NCI-H345 (cell line): ENCODE measurements at regions not wholly inside any gene's neighbourhood (a gene's known extent, or its start where the extent isn't known, plus 50 kb on each side); places are given as distances from the start of the nearest gene placed in this dataset.
A peak's percentile ranks its signal among the peaks of the same experiment; 100 is the strongest.

ENCODE experiments used
- DNase-seq: peaks from one replicate; lab custom pipeline; 2025; lab: John Stamatoyannopoulos, UW

DNA sequence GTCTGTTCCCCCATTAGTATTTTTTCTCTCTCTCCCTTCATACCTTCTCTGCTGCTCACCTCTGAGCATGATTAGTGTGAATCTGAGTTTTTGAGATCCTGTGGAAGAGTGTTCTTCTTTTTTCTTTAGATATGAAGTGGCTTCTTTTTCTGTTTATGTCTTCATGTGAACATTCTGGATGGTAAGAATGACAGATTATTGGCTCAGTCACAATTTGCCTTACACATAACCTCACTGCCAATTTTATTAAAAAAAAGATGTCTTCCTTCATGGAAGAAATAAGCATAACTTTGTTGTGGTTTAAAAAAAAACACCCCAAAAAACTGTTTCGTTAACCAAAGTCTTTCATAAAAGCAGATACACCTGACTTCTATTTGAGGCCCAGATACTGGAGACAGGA, 539.1 kb downstream of the PLCL1 start:
- DNase-seq: no peak

DNA sequence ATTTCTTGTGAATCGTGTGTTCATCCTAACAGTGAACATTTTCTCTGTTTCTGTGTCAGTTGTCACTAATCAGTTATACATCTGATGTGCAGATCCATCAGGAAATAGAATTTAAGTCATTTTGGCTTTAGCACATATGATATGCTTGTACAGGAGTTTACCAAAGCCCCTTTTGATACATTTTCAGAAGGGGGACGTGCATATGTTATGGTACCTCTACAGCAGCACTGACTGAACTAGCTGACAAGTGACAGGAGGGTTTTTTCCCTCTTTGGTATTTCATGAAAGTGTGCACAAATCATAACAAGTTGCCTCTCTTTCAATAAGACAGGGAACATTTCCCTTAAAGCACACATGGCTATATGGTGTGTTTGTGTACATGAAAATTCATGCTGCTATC, 536.5 kb downstream of the PLCL1 start:
- DNase-seq: no peak

DNA sequence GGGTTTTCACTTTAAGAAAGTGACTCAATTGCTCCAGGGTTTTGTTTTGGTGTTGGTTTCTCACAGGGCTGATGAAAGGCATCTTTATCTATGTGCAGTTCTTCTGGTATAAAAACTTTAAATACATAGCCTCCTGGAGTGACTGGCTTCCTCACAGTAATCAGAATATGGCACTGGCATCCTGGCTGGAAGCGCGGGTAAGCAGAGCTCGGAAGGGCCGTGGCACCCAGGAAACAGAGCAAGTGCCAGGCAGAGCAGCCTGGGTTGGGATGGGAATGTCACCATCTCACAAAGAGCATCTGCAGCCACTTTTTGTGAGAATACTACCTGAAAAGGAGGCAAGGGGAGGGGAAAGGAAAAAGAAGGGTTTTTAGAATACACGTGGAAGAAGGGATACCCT, 534.7 kb downstream of the PLCL1 start:
- DNase-seq: no peak

DNA sequence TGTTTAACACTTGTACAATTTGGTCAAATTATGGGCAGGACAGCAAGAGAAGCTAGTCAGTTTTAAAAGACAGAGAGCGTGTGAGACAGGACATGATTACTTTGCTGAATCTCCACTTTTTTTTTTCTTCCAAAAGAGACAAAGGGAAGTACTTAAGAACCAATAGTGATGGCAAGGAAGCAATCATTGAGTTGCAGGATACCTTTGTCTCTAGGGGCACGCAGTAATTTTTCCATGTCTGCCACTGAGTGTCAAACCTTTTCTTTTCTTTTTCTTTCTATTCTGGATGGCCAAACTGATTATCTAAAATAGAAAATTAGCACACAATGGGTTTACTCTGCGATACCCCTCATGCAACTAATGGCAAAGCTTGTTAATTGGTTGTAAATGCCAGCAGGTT, 533.0 kb downstream of the PLCL1 start:
- no peak for DNase-seq

- DNase-seq: no peak
Measured at GRCh38 chr2:198328454-198328853, 524.1 kb downstream of the PLCL1 start.

DNA sequence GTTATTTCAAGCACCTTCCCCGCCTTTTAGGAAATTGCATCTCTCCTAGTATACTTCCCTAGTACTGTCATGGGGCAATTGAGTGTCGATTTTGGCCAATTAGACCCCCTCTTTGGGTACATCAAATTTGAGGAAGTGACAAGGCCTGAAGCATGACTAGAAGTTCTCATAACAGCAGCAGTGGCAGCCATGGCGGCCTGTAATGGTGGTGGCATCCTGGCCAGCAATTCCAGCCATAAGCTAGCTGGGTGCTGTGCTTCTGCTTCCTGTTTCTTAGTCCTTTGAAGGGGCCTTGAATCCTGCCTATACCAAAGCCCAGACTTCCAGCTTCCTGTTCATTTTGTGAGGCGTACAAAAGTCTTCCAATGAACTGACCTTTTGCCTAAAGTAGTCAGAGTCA, 523.1 kb downstream of the PLCL1 start:
- DNase-seq: no peak

DNA sequence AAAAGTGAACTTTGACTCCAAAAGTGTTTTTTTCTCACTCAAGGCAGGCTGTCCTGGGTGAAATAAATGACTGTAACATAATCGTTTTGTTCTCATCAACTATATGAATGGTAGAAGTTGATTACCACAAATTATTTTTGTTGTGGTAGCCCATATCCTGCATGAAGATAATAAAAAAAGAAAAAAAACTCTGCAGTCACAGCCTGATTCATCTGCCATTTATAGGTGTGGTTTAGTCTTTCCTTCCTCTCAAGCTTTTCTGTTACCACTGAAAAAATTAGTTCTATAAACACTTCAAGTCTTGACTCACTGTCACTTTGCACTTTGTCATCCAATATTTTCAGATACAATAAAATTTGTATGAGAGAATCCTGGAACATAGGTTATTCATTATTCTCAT, 522.0 kb downstream of the PLCL1 start:
- DNase-seq: no peak

- DNase-seq: no peak
Measured at GRCh38 chr2:198325359-198325758, 521.0 kb downstream of the PLCL1 start.

- DNase-seq: no peak
Measured at GRCh38 chr2:198324071-198324470, 519.7 kb downstream of the PLCL1 start.

DNA sequence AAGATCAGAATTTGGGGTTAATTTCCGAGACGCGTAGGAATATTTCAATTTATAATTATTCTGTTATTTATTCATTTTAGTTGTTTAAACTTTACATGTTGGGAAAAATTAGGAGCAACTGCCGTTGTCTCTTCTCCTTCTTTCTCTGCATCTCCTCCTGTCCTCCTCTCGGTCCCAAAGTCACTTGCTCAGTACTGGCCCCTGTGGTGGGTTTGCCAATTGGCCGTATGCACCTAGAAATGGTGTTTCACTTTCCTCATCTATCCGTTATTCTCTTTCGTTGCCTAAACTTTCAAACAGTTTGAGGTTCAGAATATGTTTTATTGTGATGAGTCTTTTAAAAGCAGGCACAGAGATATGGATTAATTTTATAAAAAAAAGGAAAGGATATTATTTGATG, 517.9 kb downstream of the PLCL1 start:
- no peak for DNase-seq

- DNase-seq: no peak
Measured at GRCh38 chr2:198321522-198322088, 517.2 kb downstream of the PLCL1 start.

DNA sequence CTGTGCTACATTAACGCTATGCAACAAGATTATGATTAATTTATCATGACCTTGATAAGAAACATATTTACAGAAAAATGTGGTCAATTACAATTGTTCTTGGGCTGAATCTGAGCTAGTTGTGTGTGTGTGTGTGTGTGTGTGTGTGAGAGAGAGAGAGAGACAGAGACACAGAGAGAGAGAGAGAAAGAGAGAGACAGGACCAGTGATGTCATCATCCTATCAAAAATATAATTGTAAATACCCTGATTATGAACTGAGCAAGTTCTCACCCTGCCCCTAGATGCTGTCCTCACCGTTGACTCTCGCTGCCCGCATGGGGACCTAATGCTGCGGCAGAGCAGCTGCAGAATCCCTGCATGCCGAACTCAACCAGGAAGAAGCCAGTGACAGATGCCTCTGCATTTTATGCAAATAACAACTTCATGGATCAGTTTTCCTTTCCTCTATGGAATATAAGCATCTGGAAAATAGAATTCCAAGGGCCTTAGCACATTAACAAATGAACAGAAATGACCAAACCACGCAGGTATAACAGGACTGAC, 512.5 kb downstream of the PLCL1 start:
- no peak for DNase-seq

DNA sequence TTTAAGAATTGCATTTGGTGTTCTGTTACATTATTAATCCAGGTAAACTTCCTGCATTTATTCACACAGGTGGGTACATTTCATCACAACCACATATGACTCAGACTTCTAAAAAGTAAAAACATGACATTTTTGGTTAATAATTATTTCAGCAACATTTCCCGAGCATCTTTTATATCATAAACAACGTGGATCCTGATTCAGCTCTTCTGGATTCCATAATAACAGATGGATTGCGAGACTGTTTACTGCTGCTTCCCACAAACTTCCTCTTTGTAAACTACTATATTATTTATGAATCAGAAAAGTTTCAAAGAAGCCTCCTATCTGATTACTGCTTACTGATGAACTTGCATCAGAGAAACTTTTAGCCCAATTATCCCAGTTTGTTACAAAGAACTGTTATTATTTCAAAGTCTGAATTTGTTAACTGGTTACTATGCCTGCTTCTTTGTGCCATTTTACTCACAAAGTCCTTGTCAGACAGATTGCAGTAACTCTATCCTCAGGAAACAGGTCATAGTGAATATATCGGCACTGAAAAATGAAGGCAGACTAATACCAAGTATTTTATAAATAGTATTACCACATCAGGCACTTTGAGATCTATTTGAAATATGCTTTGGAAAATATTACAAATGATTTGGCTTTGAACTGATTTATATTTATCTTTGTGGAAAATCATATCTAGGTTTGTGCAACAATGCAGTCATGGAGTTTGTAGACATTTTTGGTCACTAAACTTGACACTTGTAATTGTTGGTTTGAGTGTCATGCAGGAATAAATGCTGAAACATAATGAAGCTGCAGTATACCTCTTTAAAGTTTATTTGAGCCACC, 511.6 kb downstream of the PLCL1 start:
- no peak for DNase-seq

GRCh38 chr2:198314559-198315153, 510.3 kb downstream of the PLCL1 start:
- peak; percentile 43 for DNase-seq

DNA sequence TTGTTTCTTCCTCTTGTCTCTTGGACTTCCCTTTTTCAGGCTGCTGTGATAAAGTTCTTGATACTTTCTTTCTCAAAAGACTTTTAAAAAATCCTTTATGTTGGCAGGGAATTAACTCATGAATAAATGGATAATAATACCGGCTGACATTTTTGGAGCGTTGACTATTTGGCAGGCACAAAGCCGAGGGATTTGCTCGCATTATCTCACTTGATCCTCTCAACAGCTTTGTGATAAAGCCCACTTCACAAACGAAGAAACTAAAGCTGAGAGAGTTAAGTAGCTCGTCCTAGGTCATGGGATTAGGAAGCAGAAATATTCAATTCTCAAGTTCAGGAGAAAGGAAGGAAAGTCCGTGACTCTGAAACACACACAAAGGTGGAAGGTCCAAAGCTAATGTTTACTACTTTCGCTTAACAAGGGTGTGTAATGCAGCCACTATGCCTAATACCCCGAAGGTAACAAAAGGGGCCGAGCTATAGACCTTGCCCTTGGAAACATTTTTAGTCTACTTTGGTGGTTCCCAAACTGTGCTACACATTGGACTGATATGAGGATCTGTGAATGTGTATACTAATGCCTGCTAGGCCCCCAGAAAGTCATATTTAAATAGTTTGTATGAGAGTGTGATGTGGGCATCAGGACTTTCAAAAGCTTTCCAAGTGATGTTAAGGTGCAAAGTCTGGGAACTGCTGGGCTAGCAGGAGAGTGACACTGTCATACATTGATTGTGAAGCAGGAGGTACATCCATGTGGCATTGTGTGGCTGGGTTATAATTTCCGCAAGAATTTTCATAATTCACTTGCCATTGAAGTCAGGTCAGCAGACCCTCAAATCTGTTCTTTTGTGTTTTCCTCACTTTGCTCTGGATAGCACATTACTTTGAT, 508.4 kb downstream of the PLCL1 start:
- DNase-seq: no peak

DNA sequence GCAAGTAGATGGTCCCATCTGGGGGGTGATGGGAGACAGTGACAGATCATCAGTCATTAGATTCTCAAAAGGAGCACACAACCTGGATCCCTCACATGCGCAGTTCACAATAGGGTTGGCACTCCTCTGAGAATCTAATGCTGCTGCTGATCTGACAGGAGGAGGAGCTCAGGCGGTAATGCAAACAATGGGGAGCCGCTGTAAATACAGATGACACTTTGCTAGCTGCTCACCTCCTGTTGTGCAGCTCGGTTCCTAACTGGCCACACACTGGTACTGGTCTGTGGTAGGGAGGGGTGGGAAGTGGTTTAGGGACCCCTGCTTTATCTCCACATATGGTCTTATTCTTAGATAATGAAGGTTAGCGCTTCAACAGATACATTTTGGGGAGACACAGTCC, 506.6 kb downstream of the PLCL1 start:
- no peak for DNase-seq

DNA sequence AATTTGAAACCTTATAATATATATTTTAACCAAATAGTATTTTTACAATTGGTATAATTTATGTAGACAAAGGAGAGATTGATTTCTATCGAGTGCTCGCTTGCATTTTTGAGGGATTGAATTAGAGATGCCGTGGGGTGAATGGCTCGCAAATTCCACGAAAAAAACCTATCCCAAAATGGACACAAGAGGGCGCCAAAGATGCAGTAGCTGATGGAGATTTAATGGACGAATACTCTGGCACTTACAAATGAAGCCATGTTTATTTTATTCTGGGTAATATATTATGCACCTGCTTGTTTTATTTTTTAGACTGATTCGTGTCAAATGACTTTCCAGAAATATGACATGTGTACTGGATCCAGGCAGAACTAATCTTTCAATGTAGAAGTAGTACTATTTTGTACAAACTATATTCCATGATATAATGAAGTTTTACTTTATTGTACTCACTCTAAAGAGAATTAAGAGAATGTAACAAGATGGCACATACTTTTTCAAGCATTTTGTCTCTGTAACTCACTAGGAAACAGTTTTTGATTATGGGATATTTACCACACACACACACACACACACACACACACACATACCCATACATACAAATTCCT, 505.4 kb downstream of the PLCL1 start:
- DNase-seq: peak; percentile 56

DNA sequence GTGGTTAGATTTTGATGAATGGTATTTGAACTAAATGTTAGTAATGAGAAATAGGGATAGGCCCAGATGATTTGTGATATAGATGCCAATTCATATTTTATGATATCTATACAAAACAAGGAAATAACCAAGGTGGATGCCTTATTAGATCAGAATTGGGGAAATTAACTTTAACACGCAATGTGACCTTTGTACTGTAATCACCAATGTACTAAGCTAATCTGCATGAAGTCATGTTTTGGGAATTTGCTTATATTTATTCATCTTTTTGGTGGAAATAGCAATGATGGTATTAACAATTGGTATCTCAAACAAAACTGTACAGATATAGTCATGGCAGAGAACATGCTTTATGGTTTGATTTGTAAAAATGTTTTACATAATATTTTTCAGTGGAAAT, 504.7 kb downstream of the PLCL1 start:
- no peak for DNase-seq

- DNase-seq: no peak
Measured at GRCh38 chr2:198308368-198308767, 504.0 kb downstream of the PLCL1 start.

GRCh38 chr2:198307093-198307492, 502.7 kb downstream of the PLCL1 start:
- DNase-seq: no peak

- DNase-seq: no peak
Measured at GRCh38 chr2:198304859-198305258, 500.5 kb downstream of the PLCL1 start.

DNA sequence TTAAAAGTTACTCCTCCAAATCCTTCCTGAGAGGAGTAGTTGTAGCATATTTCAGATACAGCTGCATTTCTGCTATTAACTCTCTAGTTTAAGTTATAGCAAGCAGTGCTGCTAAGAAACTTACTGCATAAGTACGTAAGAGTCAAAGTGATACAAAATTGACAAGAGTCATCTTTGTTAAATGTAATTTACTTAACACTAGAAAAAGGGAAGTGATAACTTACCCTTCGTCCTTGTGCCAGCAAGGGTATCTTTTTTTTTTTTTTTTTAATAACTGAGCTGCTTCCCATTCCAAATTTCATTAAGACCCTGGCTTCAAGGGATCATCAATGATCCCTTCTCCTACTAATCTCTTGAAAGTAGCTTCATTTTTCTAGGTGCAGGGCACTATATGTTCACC, 493.0 kb downstream of the PLCL1 start:
- no peak for DNase-seq
